ENCODE measurements at regions not wholly inside any gene's neighbourhood (a gene's known extent, or its start where the extent isn't known, plus 50 kb on each side); places are given as distances from the start of the nearest gene placed in this dataset.

- TF ChIP-seq POLR2A (IDR thresholded peaks at IDR 0.05; ENCODE audit: extremely low read depth, insufficient read length) (no peak), CTCF (IDR thresholded peaks at IDR 0.05; ENCODE audit: low read depth, low read length) (no peak), MYC (IDR thresholded peaks at IDR 0.05; ENCODE audit: low read depth, low read length) (no peak), MAX (IDR thresholded peaks at IDR 0.05; ENCODE audit: low read depth, low read length) (no peak)
Measured at GRCh38 chrX:45745479-45745878, 544.8 kb upstream of the DIPK2B start.

All from NB4 (cell line).